ENCODE measurements at regions not wholly inside any gene's neighbourhood (a gene's known extent, or its start where the extent isn't known, plus 50 kb on each side); places are given as distances from the start of the nearest gene placed in this dataset.

DNA sequence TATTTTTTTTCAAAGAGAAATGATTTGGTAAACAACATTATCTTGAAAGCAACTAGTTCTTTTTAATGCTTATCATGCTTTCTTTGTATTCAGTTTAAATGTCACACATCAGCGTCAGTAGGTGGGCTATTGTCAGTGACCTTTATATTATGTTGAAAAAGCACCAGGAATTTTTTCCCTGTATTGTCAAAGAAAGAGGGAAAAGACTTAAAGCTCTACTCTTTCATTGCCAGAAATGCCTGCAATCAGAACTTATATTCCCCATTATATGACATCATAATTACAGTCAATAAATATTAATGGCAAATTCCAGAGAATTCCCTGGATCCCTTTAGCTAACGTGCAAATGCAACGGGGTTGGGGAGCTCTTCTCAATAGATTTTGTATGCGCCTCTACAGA, 353.9 kb downstream of the CDH2 start:
- no peaks in the 10 kb centered on the region for H3K36me3 ChIP-seq
- TF ChIP-seq POLR2A (IDR thresholded peaks at IDR 0.05) = no peak
- no peak for TF ChIP-seq CTCF (IDR thresholded peaks at IDR 0.05)
- intact Hi-C loops (cut with DNase I; ENCODE audit: low total_unique reads) = no loop called here
- no peaks in the 10 kb centered on the region for H3K4me1 ChIP-seq
- no peak overlapping the region for H3K27ac ChIP-seq
- H3K27me3 ChIP-seq = no peaks in the 10 kb centered on the region
- no peak for DNase-seq
- H3K9me3 ChIP-seq = no peaks in the 10 kb centered on the region
- no peak overlapping the region for H3K4me3 ChIP-seq

GRCh38 chr18:27808683-27809082, 368.2 kb downstream of the CDH2 start:
- Histone ChIP-seq H3K4me1 (no peaks in the 10 kb centered on the region), H3K27ac (no peak overlapping the region), H3K9me3 (no peaks in the 10 kb centered on the region), H3K27me3 (no peaks in the 10 kb centered on the region), H3K36me3 (no peaks in the 10 kb centered on the region), H3K4me3 (no peak overlapping the region)
- intact Hi-C loops (cut with DNase I; ENCODE audit: low total_unique reads) = no loop called here
- TF ChIP-seq CTCF (IDR thresholded peaks at IDR 0.05) = no peak
- no peak for TF ChIP-seq POLR2A (IDR thresholded peaks at IDR 0.05)
- no peak for DNase-seq

DNA sequence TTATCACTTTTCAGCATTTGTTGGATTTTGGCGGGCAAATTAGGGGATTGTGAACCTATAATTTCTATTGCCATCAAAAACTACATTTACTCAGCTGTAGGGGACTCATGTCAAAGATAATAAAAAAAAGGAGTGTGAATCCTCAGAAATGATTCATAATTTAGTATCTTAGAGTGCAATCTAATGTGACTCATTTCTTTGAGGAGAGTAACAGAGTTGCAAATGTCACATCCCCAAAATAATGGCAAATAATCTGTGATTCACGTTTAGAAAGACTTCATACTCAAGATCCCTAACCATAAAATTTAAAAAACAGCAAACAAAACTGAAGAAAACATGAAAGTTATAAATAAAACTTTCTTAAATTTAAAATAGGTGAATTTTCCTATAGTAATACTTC, 373.0 kb downstream of the CDH2 start:
- Histone ChIP-seq H3K4me3 (no peak overlapping the region), H3K27ac (no peak overlapping the region), H3K36me3 (no peaks in the 10 kb centered on the region), H3K9me3 (no peaks in the 10 kb centered on the region), H3K4me1 (no peaks in the 10 kb centered on the region), H3K27me3 (no peaks in the 10 kb centered on the region)
- DNase-seq = no peak
- no peak for TF ChIP-seq CTCF (IDR thresholded peaks at IDR 0.05)
- TF ChIP-seq POLR2A (IDR thresholded peaks at IDR 0.05) = no peak
- intact Hi-C loops (cut with DNase I; ENCODE audit: low total_unique reads) = no loop called here

DNA sequence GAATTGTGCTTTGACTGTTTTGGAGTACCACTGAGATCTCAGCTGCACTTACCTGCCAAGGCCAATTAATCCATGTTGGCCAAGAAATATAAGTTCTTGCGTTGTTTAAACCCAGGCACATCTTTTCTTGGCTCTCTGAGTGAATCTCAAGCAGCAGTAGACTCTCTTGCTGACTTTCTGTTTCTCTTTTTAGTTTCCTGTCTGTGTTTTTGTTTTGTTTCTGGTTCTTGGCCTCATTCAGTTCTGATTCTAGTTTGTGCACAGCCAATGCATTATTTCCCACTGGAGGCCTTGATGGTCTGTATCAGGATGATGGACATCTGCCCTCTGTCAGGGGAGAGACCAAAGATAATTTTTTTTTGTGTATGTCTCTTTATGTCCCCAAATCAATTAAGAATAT, 379.4 kb downstream of the CDH2 start:
- Histone ChIP-seq H3K9me3 (no peaks in the 10 kb centered on the region), H3K4me3 (no peak overlapping the region), H3K36me3 (no peaks in the 10 kb centered on the region), H3K27ac (no peak overlapping the region), H3K4me1 (no peaks in the 10 kb centered on the region), H3K27me3 (no peaks in the 10 kb centered on the region)
- TF ChIP-seq CTCF (IDR thresholded peaks at IDR 0.05) = no peak
- no peak for TF ChIP-seq POLR2A (IDR thresholded peaks at IDR 0.05)
- intact Hi-C loops (cut with DNase I; ENCODE audit: low total_unique reads) = no loop called here
- DNase-seq = no peak

DNA sequence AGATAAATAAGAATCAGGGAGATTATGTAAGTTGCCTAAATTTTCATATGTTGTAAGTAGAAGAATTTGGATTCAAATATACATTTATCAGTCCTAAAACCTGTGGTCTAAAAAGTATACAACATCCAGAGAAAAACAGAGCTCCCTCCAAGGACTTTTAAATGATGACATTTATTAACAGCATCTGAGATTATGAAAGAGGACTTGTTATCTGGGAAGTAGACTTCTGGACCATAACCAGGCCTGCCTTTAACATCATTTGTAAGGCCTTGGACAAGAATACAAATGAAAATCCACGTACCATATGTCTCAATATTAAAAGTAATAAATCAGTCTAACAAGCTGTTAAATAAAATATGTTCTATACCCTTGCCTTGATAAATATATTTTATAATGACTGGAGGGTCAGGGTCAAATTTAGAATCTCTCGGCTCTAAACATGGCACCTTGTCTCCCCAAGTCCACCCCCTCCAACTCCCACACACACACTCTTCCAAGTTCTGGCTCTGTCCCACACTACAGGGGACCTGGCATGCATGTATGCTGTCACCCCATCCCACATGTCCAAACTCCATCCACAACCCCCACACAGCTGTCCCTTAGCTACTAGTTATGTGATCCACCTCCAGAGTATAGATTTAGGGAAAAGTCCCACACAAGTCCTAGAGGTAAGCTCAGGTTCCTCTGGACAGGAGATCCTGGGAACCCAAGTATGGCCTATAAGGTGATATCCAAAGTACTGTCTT, 382.6 kb downstream of the CDH2 start:
- intact Hi-C loops (cut with DNase I; ENCODE audit: low total_unique reads) = no loop called here
- Histone ChIP-seq H3K9me3 (no peaks in the 10 kb centered on the region), H3K27me3 (no peaks in the 10 kb centered on the region), H3K4me3 (no peak overlapping the region), H3K27ac (no peak overlapping the region), H3K4me1 (no peaks in the 10 kb centered on the region), H3K36me3 (no peaks in the 10 kb centered on the region)
- TF ChIP-seq POLR2A (IDR thresholded peaks at IDR 0.05) (no peak), CTCF (IDR thresholded peaks at IDR 0.05) (no peak)
- DNase-seq = no peak

Data from uterus (tissue), 3 donors.